HG03342 (cell line): ENCODE measurements at regions not wholly inside any gene's neighbourhood (a gene's known extent, or its start where the extent isn't known, plus 50 kb on each side); places are given as distances from the start of the nearest gene placed in this dataset.
A peak's percentile ranks its signal among the peaks of the same experiment; 100 is the strongest.
"Not testable (repeated sequence)": the region's sequence is repeated elsewhere in the genome, so short reads cannot be mapped to it uniquely, and the experiment has no call there.

ENCODE experiments used
- ATAC-seq: cut with Tn5 transposase; IDR thresholded peaks from one replicate; pipeline ENCODE4 v1.9.1; 2021; ENCODE audit warnings: mild to moderate bottlenecking, moderate library complexity; ENCODE audit not compliant: unreplicated experiment

DNA sequence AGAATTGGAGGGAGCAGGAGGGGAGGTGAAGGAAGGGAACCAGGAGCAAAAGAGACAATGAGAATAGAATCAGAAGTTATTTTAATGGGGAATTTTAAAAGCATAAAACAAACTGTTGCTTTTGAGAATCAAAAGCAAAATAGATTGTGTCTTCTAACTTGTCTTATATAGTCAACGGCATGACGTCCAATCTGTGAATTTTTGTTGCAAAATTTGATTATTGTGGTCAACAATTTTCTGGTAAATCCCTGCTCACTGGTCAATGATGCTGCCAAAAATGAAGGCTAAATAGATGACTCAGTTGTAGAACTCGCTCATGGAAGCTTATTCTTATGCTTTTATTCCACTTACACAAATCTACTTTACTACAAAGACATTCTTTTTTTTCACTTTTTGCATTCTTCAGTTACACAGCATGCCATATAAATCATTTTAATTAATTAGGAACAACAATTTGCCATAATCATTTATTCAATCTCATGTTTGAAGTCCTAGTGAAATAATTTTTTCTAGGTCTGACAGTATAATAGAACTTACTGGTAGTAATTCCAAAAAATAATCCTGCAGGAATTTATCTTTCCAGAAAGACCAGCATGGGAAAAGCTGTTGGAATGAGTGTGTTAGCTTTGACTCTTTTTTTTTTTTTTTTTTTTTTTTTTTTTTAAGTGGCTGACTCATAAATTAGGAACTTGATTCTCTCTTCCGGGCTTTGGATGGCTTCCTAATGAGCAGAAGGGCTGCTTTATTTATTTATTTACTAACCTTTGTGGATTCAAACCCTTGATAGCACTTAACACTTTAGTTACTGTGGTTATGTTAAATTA lies 256.9 kb downstream of the SPRY2 start:
- ATAC-seq: no peak

DNA sequence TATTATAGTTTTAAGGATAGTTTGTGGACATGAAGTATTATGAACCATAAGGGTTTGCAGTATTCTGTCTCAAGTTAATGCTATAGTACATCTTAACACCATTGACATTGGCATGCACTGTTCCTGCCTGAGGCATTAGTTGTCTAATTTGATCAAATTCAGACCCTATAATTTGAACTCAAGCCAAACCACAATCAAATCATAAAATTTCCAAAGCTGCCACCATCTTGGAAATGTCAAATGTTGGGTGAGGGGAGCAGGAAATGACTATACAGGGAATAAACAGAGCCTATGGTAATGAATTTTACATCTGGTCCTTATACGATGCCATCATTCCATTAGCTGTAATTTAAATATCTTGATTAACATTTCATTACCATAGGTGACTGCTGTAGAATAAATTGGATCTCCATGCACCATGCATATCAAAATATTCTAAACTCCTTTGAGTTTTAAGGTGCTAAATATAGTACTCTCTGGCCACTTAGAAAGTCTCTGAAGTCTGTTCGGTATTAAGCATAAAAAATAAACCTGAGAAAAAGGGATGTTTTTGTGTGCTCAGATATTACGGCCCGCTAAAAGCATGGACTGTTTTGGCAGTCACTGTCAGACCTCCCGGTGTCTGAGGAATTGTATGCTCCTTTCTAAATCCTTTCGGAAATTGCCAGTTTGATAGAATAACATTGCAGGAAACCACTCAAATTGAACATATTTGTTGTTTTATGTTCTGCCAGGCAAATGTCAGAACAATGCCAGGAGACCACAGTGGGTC lies 257.7 kb downstream of the SPRY2 start:
- no peak for ATAC-seq

DNA sequence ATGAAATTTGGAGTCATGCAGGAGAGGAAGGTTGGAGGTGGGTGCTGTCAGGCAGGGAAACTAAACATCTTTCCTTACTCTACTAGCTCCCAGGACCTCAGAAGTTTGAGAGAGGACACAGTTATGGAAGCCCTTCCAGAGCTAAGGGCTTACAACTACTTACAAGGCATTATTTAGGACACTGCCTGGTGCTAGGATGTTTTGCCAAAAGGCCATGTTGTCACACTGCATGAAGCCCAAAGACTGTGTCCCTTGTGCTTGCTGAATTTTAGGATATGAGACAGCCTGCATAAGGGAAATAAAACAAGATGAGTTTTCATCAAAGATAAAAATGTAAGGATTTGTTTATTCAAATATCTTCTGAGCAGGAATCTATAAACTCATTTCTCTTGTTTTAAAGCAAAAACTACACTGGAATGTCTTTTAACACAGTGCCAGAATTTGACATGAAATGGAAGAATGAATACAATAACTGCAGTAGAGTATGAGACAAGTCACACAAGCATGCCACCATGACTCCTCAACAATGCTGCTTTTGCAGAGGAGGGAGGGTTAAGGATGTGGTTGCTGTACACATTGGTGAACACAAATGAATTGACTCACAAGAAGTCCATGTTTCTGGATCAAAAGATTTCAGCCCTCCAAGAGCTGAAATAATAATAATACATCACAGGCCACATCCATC lies 258.4 kb downstream of the SPRY2 start:
- ATAC-seq: no peak

DNA sequence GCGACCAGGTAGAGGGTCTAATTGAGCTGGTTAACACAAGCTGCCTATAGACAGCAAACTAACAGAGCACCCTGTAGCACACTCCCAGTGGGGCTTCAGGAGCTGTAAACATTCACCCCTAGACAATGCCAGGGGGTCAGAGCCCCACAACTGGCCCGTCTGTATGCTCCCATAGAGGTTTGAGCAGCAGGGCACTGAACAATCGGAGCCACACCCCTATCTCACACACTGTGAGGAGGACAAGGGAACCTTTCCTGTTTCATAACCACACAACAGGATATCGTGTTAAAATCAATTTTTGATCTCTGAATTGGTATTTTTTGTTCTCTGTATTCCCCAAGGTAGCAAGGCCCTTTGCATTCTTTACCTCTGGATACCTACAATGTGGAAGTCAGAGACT lies 266.1 kb downstream of the SPRY2 start:
- no peak for ATAC-seq

DNA sequence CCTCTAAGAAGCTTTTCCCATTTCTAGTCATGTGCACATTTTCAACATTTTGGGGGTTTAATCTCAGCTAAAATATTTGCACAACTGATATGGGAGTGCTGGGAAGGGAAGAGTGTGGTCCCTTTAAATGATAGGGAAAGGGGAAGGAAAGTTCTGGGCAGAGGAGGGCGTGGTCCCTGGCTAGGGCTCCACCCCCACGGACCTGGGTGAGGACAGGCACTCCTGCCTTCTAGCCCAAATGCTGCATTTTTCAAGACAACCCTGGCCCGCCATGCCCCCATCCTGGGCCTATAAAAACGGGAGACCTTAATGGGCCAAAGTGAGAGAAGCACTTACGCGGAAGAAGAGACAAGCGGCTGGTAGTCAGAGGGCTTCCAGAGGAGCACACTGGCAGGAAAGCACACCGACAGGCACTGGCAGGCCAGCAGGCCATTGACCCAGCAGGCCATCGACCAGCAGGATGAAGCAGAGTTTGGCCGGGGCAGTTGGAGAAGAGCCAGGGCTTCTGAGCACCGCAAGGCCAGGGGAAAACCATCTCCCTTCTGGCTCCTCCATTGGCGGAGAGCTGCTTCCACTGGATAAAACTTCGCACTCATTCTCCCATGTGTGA lies 266.7 kb downstream of the SPRY2 start:
- ATAC-seq: no peak

DNA sequence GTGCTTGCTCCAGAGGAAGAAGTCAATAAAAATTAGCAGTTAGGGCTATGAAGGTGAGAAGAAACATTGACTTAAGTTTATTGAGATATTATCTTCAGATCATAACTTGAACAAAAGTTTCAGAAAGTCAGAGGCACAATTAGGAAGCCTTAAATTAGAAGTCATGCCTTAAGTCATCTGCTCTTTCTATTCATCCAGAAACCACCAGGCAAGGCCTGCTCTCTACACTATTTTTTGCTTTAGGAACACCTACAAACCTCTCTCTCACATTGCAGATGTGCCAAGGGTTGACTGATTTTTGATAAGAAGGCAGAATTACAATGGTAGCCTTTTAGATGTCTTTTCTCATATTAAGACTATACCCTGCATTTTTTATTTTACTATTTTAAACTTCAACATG lies 268.7 kb downstream of the SPRY2 start:
- no peak for ATAC-seq

DNA sequence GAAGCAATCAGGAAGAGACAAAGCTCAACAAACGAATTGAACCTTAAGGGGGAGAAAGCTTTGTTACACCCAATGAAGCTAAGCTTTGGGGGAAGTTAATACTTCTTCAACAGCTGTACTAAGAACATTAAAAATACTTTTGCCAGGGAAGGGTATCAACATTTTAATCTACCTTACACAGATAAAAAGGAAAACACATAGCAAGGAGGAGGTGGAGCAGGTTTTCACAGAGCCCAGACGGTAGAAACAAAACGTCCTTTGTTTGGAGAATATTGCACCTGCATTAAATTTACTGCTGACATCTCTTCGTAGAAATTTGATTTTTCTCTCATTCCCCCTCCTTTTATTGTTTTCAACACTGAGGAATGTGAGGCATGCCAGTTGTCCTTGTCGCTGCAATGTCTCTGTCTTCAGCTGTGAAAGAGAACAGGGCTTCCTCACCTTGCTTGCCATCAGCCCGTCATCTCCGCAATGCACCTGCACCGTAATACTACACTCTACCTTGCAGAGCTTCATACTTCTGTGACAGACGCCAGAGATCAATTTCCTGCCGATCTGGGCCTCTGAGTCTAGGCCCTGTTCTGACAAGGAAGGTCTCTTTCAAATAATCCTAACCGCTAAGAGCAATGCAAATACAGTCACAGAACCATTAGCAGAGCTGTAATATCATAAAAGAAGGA lies 270.8 kb downstream of the SPRY2 start:
- ATAC-seq: no peak

DNA sequence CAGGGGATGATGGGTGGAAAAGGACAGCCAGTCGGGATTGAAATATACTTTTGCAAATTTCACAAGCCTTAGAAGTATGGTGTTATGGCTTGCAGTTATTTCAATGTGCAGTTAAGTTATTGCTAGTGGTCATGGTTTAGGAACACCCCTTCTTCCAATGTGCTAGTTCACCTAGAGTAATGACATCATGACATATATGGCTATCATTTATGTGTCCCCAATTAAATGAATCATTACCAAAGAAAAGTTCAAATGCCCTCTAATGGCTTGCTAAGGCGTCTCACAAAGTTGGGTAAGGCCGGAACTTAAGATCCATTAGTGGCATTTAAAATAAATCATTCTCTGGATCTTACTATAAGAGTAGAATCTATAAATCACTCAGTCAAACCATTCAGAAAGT lies 271.6 kb downstream of the SPRY2 start:
- no peak for ATAC-seq

DNA sequence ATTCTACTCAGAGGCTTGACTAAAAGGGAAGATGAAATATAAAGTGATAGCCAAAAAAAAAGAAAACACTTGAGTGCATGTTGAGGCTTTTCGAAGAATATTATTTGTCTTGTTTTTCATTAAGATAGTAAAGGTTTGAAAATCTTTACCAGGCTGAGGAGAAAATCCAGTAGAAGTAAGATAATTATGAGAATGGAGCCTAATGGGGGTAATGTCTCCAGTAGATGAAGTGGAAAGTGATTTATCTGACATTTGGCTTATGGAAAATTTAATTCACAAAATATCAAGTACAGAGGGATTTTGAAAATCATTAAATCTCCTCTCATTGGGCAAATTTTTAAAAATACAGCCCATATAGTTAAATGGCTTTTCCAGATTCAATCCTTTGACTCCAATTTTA lies 274.9 kb downstream of the SPRY2 start:
- no peak for ATAC-seq

DNA sequence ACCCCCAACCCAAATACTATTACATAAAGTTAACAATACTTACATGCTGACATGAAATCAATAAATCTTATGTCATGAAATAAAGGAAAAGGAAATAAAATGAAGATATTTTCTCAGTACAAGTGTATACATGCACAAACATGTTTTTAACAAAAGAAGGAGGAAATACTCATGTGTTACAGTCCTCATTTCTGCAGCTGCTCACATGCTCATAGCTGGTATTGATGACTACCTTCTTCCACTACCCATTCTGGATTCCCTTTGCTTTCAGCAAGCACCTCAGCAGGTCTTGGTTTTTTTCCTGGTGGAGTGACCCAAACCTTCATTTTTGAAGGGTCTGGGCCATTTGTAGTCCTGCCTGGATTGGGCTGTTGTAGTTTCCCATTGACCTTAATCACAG lies 278.5 kb downstream of the SPRY2 start:
- ATAC-seq: not testable (repeated sequence)

DNA sequence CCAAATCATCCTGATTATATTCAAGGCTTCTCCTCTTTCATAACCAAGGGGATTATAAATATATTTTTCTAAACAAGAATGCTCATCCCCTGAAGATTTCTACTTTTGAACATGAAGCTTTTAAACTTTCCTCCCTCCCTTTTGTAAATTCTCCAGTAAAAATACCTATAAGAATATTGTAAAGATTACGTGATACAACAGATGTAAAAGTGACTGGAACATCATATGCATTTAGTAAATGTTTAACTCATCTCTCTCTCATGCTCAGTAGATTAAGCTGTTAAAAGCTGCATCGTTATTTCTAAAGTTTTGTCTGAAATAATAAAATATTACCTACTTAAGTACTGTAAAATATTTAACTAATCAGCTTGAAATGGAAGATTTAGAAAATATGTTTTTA lies 281.1 kb downstream of the SPRY2 start:
- no peak for ATAC-seq

DNA sequence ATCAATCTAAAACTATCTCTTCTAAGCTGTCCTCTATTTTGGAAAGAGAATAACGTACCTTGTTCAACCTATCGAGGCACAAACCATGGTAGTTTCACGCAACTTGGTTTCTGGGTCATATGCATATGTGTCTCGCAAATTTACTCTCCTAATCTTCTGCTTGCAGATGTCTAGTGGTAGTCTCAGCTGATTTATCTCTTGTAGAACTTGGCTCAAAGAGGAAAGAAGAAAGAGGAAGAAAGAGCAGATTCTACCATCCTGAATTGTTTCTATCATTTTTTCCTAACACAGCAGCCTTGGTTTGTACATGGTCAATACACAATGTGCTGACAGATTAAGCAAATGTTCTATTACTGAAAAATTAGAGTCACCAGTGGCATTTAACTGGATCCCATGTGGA lies 282.3 kb downstream of the SPRY2 start:
- ATAC-seq: no peak

DNA sequence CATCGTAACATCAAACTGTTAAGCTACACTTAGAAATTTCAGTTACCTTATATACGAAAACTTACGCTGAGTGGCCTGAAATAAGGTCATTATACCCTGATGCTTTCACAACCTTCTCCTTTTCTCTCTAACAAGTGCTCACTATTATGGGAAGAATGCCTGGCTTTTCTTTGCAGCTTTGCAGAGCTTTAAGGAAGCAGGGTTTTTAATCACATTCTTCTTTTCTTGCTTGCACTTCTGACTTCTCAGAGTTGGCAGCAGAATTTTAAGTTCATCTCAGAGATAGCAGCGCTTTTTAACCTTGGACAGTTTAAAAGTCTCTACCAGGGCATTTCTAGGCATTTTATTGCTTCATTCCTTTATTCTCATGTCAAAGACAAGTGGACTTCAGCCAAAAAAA lies 285.1 kb downstream of the SPRY2 start:
- ATAC-seq: no peak

DNA sequence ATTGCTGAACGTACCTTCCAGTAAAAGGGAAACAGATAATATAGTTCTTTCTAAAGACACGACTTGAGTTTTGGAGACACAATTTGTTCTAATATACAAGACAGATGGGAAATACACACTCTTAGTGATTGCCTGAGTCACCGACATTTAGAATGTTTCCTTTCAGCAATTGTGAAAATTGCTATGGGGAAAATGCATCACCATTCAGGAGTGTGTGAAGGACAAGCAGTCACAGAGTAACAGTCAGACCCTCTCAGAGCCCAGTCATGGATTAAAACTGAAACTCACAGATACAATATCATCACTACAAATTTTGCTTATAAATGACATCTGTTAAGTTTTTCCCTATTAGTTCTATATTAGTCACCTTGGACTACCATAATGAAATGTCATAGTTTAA lies 286.1 kb downstream of the SPRY2 start:
- no peak for ATAC-seq

DNA sequence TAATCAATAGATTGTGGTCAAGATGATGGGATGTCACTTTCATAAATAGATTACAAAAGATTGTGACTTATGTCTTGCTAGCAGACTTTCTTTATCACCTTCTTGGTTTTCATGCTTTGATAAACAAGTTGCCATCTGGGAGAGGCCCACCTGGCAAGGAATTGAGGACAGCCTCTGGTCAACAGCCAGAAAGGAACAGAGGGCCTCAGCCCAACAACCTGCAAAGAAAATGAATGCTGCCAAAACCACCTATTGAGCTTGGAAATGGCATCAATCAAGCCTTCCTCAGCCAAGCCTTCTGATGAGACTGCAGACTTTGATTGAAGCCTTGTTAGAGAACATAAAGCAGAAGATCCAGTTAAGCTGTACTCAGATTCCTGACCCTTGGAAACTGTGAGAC lies 288.6 kb downstream of the SPRY2 start:
- no peak for ATAC-seq

DNA sequence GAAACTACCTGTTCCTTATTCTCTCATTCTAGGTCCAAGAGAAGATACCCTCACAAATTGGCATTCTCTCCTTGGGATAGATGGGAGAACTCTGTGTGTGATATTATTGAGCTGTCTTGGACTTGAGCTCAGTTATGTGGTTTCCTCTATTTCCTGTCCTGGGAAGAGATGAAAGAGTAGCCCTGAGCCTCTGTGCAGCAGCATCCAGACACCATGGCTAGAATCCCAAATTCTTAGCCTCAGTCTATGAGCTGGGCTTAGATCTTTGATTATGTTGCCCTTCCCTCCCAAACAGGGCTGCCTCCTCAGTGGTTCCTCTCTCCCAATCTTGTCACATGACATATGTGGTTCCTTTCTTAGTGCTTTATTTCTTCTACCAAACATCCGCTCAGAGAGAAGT lies 290.7 kb downstream of the SPRY2 start:
- no peak for ATAC-seq

DNA sequence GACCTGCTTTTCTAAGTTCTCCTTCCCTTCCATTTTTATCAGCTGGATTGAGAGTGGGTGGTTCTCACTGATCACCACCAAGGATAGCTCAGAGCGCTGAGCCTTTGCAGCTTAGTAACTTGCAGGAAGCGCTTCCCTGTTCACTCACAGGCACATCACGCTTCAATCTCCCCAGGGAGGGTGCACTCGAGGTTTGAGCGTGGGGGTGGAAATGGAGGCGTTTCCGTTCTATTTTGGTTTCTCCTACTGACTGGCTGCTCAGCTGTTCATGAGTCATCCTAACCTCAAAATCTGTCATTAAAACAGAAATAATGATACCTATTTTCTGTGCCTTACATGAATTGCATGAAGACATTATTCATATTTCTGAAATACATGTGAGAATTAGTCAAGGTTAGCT lies 292.1 kb downstream of the SPRY2 start:
- ATAC-seq: peak; percentile 99

DNA sequence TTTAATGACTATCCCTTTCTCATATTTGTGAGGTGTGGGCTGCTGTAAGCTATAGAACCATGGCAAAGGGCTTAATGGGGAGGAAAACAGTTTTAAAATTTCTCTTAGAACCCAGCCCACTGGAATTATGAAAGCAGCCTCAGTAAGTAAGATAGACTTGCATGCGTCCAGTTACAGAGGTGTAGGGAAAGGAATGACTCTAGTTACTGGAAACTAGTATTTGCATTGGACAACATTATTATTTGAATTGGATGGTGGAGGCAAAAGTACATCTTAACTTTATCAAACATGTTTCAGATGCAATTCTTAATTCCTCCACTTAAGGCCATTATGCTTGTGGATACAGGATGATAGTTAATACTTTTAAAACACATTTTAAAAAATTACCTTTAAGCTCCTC lies 292.9 kb downstream of the SPRY2 start:
- ATAC-seq: no peak

DNA sequence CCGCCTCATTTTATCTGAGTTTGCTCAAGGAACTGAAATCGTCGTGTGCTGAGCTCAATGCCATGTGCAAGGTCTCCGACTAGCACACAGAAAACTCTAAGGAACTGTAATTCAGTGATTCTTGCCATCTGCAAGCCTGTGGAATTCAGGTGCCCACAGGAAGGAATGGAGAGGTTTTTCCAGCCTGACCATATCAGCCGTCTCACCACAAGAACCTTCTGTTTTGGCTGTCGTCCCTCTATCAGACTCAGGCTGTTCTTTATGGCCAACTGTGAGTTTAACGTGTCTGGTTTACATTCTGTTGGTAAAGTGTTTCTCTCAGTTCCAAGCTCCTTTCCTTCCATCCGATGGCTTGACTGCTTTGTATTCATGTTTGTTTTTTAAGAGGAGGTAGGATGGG lies 293.5 kb downstream of the SPRY2 start:
- ATAC-seq: no peak

DNA sequence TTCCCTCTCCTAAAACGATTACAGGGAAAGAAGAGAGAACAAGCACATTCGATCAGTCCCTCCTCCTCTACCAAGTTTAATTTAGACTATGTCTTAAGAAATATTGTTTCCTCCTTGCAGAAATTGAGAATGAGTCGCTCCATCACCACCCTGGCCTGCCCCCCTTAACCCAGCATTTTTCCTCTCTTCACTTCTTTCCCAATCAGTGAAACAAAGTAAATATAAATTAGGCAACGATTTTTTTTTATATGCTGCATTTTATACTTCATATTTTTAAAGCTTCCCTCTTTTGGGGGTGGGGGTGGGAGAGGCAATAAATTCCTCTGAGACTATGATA lies 300.0 kb downstream of the SPRY2 start:
- ATAC-seq: no peak
